Activated naive CD4-positive, alpha-beta T cell treated with anti-CD3 and anti-CD28 coated beads, Interleukin-2, amount 50 U/mL, for 72 hours (primary cell): ENCODE measurements at regions not wholly inside any gene's neighbourhood (a gene's known extent, or its start where the extent isn't known, plus 50 kb on each side); places are given as distances from the start of the nearest gene placed in this dataset.

Source experiments
- ATAC-seq, 2 donors: fragments of 150-1000 bp; cut with Tn5 transposase; 2 replicates each; pipeline ENCODE4 v1.10.0; 2021; ENCODE audit warnings: mild to moderate bottlenecking in 2 of 2, moderate library complexity in 2 of 2
- DNase-seq, 2 donors: peaks; one replicate each; pipeline ENCODE4 v3.0.0; 2021 to 2022; ENCODE audit warnings: low spot score in 2 of 2
- H3K27ac Mint-ChIP-seq, 2 donors: one replicate each; pipeline ENCODE4 v1.8.0; 2022; ENCODE audit warnings: mild to moderate bottlenecking in 2 of 2, mixed read lengths in 2 of 2
- H3K36me3 Mint-ChIP-seq, 2 donors: one replicate each; pipeline ENCODE4 v1.8.0; 2022; ENCODE audit warnings: mixed read lengths in 2 of 2
- H3K9me3 Mint-ChIP-seq, 2 donors: one replicate each; pipeline ENCODE4 v1.8.0; 2022; ENCODE audit warnings: mixed read lengths in 2 of 2

GRCh38 chr21:22904385-22904784 is 1906.2 kb downstream of the NCAM2 start:
- H3K36me3 Mint-ChIP-seq: no peaks in the 10 kb centered on the region
- no peaks in the 10 kb centered on the region for H3K9me3 Mint-ChIP-seq
- H3K27ac Mint-ChIP-seq: no peak overlapping the region
- no peak for DNase-seq
- ATAC-seq: peak in 1 of 2 donors; percentile 55

GRCh38 chr21:22925032-22925431 is 1926.8 kb downstream of the NCAM2 start:
- ATAC-seq (no peak), DNase-seq (no peak)
- Mint-ChIP-seq H3K36me3 (no peaks in the 10 kb centered on the region), H3K9me3 (peaks cover 9 to 14% of the 10 kb centered on the region in 2 donors), H3K27ac (no peak overlapping the region)

DNA sequence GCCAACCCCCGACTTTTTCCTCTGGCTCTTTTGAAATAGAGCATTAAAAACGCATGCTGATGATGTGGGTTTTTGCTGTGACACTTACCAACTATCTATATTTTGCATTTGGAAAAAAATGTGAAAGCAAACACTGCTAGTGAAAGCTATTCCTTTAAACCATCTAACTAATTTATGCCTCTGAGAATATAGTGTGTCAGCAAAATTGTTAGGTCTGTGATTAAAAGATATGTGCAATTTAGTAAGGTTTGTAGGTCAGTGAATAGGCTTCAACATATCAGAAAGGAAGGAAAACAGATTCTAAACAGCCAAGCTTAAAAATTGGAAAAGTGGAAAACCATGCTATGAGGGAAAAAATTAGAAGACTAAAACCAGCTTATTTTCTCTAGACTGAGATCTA is 1929.3 kb downstream of the NCAM2 start:
- ATAC-seq (no peak), DNase-seq (no peak)
- Mint-ChIP-seq H3K36me3 (no peaks in the 10 kb centered on the region), H3K27ac (no peak overlapping the region), H3K9me3 (peaks cover 4 to 7% of the 10 kb centered on the region in 2 donors)

- DNase-seq: no peak
- Mint-ChIP-seq H3K27ac (no peak overlapping the region), H3K9me3 (peaks cover 0 to 9% of the 10 kb centered on the region in 2 donors), H3K36me3 (no peaks in the 10 kb centered on the region)
- no peak for ATAC-seq
Observed at GRCh38 chr21:22941779-22942490, 1943.7 kb downstream of the NCAM2 start.

GRCh38 chr21:22955559-22955958 is 1957.3 kb downstream of the NCAM2 start:
- Mint-ChIP-seq H3K27ac (no peak overlapping the region), H3K36me3 (no peaks in the 10 kb centered on the region), H3K9me3 (peaks cover 6 to 16% of the 10 kb centered on the region in 2 donors)
- ATAC-seq (no peak), DNase-seq (no peak)

DNA sequence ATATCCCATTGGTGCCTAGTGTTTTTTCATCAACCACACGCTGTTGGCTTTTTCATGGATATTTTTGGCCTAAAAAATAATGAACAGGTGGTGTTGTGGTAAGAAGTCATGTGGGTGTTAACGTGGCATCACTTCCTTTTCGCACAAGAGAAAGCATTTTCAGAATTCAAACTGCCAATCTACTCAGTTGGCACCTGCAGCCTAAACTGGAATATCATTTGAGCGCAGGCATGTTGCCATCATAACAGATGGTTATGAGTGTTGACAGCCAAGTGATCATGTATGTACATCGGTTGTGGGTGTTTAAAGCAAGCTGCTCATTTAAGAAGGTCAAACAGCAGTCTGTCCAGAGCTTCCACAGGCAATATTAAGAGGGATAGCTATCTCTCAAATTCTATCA is 1963.0 kb downstream of the NCAM2 start:
- ATAC-seq (no peak), DNase-seq (no peak)
- Mint-ChIP-seq H3K36me3 (no peaks in the 10 kb centered on the region), H3K27ac (no peak overlapping the region), H3K9me3 (peaks cover 5 to 12% of the 10 kb centered on the region in 2 donors)

DNA sequence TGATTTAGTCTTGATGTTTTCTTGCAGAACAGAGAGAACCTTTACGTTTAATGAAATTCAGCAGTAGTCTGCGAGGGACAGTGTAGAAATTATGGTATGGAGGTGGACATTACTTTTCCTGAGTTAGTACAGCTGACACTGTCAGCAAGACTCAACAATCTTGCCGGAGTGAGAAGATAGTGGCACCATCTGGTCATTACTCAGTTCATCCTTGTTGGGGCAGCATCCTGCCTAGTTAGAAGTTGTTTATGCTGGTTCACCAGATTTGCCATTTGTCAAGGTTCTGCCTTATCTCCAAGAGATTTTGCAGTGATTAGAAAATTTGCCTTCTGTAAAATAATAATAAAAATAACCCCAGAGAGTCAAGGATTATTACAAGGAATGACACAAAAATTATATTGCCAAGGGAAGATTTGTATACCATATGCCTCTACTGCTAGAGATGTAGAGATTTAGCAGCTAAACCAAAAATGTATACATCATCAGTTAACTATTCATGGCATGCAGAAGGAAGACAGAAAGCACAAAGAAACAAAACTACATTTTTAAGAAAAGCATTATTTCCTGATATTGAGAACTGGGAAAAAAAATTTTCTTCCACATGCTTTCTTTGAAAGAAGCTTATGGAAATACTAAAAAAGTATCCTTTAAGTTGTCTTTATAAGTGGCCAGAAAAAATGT is 1967.4 kb downstream of the NCAM2 start:
- ATAC-seq (no peak), DNase-seq (no peak)
- Mint-ChIP-seq H3K27ac (no peak overlapping the region), H3K36me3 (no peaks in the 10 kb centered on the region), H3K9me3 (peaks cover 7 to 9% of the 10 kb centered on the region in 2 donors)

DNA sequence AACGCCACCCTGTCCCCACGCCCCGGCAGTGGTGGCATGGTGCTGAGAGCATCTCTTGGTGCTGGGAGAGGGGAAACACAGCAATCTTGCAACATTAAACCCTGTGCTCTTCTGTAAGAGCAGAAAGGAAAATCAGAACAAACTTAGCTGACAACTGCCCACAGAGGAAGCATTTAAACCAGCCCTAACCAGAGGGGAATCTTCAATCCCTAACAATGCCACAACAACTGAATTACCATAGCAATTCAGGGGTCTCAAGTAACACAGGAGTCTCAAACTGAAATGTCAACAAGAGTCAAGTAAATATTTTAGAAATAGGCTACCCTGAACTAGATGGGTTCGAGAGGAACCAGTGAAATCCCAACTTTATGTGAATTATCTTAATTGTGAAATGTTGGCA is 1983.6 kb downstream of the NCAM2 start:
- ATAC-seq (no peak), DNase-seq (no peak)
- peaks cover 15 to 17% of the 10 kb centered on the region in 2 donors for H3K9me3 Mint-ChIP-seq
- no peaks in the 10 kb centered on the region for H3K36me3 Mint-ChIP-seq
- no peak overlapping the region for H3K27ac Mint-ChIP-seq

DNA sequence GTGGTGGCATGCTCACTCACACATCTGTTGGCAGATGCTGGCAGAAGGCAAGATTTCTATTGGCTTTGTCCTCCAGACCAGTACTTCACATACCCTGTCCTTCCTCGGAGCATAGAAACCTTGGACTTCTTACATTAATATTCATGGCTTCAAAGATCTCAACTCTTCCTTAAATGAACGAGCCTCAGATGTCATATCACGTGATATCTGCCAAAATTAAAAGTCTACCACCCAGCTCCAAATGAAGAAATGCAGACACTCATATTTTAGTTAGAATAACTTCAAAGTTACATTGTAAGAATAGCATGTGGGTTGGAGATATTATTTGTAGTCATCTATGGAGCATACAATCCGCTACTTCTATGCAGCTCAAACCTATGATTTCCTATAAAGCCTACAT is 1994.9 kb downstream of the NCAM2 start:
- Mint-ChIP-seq H3K36me3 (peaks cover 0 to 4% of the 10 kb centered on the region in 2 donors), H3K27ac (no peak overlapping the region)
- DNase-seq: no peak

GRCh38 chr21:22993822-22994574 is 1995.8 kb downstream of the NCAM2 start:
- Mint-ChIP-seq H3K9me3 (peaks cover 9 to 16% of the 10 kb centered on the region in 2 donors), H3K36me3 (peaks cover 0 to 4% of the 10 kb centered on the region in 2 donors), H3K27ac (no peak overlapping the region)
- DNase-seq (no peak), ATAC-seq (no peak)

More for the DNA sequence above, 1994.9 kb downstream of the NCAM2 start:
- peaks cover 11 to 16% of the 10 kb centered on the region in 2 donors for H3K9me3 Mint-ChIP-seq
- ATAC-seq: no peak

DNA sequence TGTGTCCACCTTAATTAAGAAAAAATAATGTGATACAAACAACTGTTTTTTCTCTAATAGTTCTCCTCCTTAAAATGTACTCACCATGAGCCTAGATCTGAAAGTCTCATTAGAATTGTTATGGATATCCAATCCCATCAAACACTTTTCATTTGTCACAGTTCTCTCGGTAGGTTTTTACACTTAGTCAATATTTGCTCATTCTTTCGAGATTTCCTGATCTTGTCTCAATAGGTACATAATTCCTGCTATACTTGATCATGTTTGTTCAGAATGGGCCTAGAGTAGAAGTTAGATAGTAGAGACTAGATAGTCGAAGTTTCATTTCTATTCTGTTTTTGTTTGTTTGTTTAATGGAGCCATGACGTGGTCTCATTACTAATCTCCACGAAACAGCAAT is 2005.7 kb downstream of the NCAM2 start:
- DNase-seq: no peak
- Mint-ChIP-seq H3K36me3 (no peaks in the 10 kb centered on the region), H3K9me3 (peaks cover 0 to 3% of the 10 kb centered on the region in 2 donors), H3K27ac (no peak overlapping the region)
- ATAC-seq: no peak

GRCh38 chr21:23008601-23009202 is 2010.5 kb downstream of the NCAM2 start:
- H3K36me3 Mint-ChIP-seq: no peaks in the 10 kb centered on the region
- no peak overlapping the region for H3K27ac Mint-ChIP-seq
- peaks cover 0 to 3% of the 10 kb centered on the region in 2 donors for H3K9me3 Mint-ChIP-seq
- DNase-seq: no peak
- ATAC-seq: no peak

DNA sequence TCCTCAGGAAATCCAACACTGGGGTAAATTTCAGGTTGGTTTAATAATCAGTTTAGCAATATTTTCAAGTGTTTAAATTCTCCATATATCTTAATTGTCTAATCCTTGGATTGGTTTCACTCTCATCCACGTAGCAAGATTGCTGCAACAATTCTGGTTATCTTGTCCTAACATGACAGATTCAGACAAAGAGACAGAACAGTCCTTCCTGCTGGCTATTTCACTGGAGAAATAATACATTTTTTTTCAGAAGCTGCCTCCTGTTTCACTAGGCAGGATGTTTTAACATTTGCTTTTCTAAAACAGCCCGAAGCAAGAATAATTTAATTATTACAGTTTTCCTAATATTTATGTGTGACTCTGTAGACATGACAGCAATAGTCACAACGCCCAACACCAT is 2011.2 kb downstream of the NCAM2 start:
- Mint-ChIP-seq H3K9me3 (peaks cover 0 to 1% of the 10 kb centered on the region in 2 donors), H3K36me3 (no peaks in the 10 kb centered on the region), H3K27ac (no peak overlapping the region)
- DNase-seq (no peak), ATAC-seq (no peak)

DNA sequence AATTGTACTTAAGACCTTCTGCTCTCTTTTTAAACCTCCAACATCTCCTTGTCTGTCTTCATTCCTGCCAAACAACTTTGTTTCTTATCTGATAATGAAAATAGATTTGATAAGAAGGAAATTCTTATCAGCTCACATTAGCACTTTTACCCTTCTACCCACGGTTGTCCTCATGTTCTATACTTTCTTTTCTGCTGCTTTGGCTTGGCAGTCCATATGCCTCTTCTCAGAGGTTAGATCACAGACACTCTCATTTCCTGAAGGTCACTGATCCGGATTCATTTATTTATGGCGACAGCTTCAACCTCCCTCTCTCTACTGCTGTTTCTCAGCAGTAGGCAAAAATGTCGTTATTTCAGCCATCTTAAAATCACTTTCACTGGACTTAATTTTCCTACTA is 2015.8 kb downstream of the NCAM2 start:
- Mint-ChIP-seq H3K9me3 (peaks cover 0 to 7% of the 10 kb centered on the region in 2 donors), H3K27ac (no peak overlapping the region), H3K36me3 (no peaks in the 10 kb centered on the region)
- ATAC-seq (no peak), DNase-seq (no peak)

GRCh38 chr21:23016617-23017016 is 2018.4 kb downstream of the NCAM2 start:
- no peak for ATAC-seq
- no peak for DNase-seq
- Mint-ChIP-seq H3K27ac (no peak overlapping the region), H3K9me3 (peaks cover 0 to 11% of the 10 kb centered on the region in 2 donors), H3K36me3 (no peaks in the 10 kb centered on the region)

DNA sequence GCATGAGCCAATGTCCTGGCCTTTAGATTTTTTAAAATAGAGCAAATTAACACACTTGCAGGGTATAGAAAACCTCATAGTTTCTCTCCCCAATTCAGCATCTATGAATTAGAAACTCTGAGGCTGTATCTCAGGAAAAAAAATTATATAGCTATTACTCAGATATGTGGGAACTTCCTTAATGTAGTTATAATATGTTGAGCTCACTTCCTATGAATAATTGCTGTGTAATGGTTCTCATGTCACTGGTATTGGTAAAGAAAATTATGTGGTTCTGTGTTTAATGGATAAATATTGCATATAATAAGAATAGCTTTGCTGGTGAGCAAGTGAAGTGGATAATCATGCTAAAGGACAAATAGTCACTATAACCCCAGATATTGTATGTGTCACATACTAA is 2019.8 kb downstream of the NCAM2 start:
- DNase-seq: no peak
- Mint-ChIP-seq H3K9me3 (peaks cover 0 to 14% of the 10 kb centered on the region in 2 donors), H3K36me3 (no peaks in the 10 kb centered on the region), H3K27ac (no peak overlapping the region)
- ATAC-seq: no peak

- DNase-seq (no peak), ATAC-seq (no peak)
- H3K36me3 Mint-ChIP-seq: no peaks in the 10 kb centered on the region
- peaks cover 3 to 8% of the 10 kb centered on the region in 2 donors for H3K9me3 Mint-ChIP-seq
- H3K27ac Mint-ChIP-seq: no peak overlapping the region
Observed at GRCh38 chr21:23020969-23021368, 2022.8 kb downstream of the NCAM2 start.
